ENCODE measurements at regions not wholly inside any gene's neighbourhood (a gene's known extent, or its start where the extent isn't known, plus 50 kb on each side); places are given as distances from the start of the nearest gene placed in this dataset.
A peak's percentile ranks its signal among the peaks of the same experiment; 100 is the strongest.

DNA sequence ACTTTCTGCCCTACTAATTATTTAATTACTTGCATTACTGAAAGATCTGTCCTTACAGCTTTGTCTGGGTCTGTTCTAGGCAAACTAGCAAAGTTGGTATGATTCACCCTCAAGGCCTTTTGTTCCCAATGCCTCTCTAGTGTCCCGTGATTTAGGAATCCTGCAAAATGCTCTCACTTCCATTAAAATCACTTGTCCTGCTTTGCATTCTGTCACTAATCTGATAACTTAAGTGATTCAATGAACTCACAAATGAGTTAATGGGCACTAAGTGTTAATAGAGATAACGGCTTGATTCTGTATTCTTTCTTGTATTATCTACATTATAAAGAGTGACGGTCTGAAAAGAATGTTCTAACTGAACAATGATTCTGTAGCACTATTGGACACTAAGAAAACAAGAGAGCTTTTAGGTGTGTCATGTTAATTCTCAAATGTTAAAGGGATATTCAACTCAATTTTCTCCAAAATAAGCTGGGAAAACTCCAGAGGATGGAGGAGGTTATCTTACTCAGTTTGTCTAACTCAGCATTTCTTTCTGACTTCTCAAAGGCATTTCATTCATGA, 697.3 kb downstream of the CETN3 start:
- Histone ChIP-seq H3K4me1 (ENCODE audit: control insufficient read depth in 2 of 2, insufficient read depth in 1 of 2, low read depth in 1 of 2, low read length in 2 of 2) (no peaks in the 10 kb centered on the region), H3K79me1 (ENCODE audit: low read depth, low read length) (no peaks in the 10 kb centered on the region), H3K9ac (ENCODE audit: low read depth, low read length, poor library complexity) (no peak overlapping the region), H4K91ac (ENCODE audit: low read depth, low read length, poor library complexity) (no peak overlapping the region), H2BK5ac (ENCODE audit: low read length) (no peak overlapping the region), H3K18ac (ENCODE audit: low read length) (no peak overlapping the region), H2BK12ac (ENCODE audit: low read length) (no peak overlapping the region), H2AK5ac (ENCODE audit: low read depth, low read length) (no peak overlapping the region), H3K36me3 (replicated peaks in 1 of 2; ENCODE audit: control insufficient read depth in 2 of 2, insufficient read depth in 2 of 2, low read length in 2 of 2) (no peaks in the 10 kb centered on the region), H2BK15ac (ENCODE audit: low read length) (no peak overlapping the region), H3K14ac (ENCODE audit: low read length) (no peak overlapping the region), H3K4me2 (ENCODE audit: insufficient read depth, low read length, poor library complexity, severe bottlenecking) (no peak overlapping the region), H2AFZ (ENCODE audit: low read length) (peak overlapping the region; percentile 1), H4K8ac (ENCODE audit: low read depth, low read length) (no peak overlapping the region), H3K9me3 (replicated peaks in 1 of 2; ENCODE audit: control insufficient read depth in 2 of 2, insufficient read depth in 1 of 2, low read depth in 1 of 2, low read length in 2 of 2) (peaks cover 0 to 2% of the 10 kb centered on the region in 2 donors), H3K23ac (ENCODE audit: low read depth, low read length, poor library complexity) (no peak overlapping the region), H3K4me3 (ENCODE audit: low read length in 2 of 2) (no peak overlapping the region), H3K27me3 (ENCODE audit: control insufficient read depth in 3 of 3, insufficient read depth in 3 of 3, low read depth in 1 of 3, low read length in 3 of 3) (no peaks in the 10 kb centered on the region), H3K27ac (replicated peaks; ENCODE audit: low read length) (no peak overlapping the region), H2BK120ac (ENCODE audit: low read depth, low read length) (no peak overlapping the region), H3K4ac (ENCODE audit: low read length) (no peak overlapping the region)
- no CpG with 5 or more reads among the region's 3 CpGs for WGBS, 2 donors (ENCODE audit: extremely low coverage in 2 of 2, insufficient read length in 2 of 2, insufficient replicate concordance in 1 of 2)
- DNase-seq (ENCODE audit: low spot score) = no peak

DNA sequence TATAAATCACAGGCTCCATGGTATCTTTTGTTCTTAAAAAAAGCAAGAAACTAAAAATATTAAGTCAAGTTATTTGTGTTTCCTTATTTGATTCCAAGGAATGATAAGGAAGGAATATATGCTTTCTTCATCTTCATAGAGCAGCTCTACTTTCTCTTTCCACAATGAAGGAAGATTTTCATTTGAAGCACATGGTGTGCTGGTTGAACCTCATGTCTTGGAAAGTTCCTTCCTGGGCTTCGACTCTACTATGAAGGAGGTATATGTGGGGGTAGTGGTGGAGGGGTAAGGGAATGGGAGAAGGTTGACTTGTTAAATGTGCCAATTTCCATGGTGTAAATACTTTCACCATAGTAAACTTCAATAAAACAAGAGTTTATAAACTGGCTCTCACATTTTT, 698.0 kb downstream of the CETN3 start:
- Histone ChIP-seq H3K9me3 (replicated peaks in 1 of 2; ENCODE audit: control insufficient read depth in 2 of 2, insufficient read depth in 1 of 2, low read depth in 1 of 2, low read length in 2 of 2) (peaks cover 0 to 2% of the 10 kb centered on the region in 2 donors), H3K14ac (ENCODE audit: low read length) (no peak overlapping the region), H3K27ac (replicated peaks; ENCODE audit: low read length) (no peak overlapping the region), H3K23ac (ENCODE audit: low read depth, low read length, poor library complexity) (no peak overlapping the region), H2BK5ac (ENCODE audit: low read length) (no peak overlapping the region), H4K8ac (ENCODE audit: low read depth, low read length) (no peak overlapping the region), H3K79me1 (ENCODE audit: low read depth, low read length) (no peaks in the 10 kb centered on the region), H3K4ac (ENCODE audit: low read length) (no peak overlapping the region), H3K18ac (ENCODE audit: low read length) (no peak overlapping the region), H2AK5ac (ENCODE audit: low read depth, low read length) (no peak overlapping the region), H3K27me3 (ENCODE audit: control insufficient read depth in 3 of 3, insufficient read depth in 3 of 3, low read depth in 1 of 3, low read length in 3 of 3) (no peaks in the 10 kb centered on the region), H3K9ac (ENCODE audit: low read depth, low read length, poor library complexity) (no peak overlapping the region), H3K4me3 (ENCODE audit: low read length in 2 of 2) (no peak overlapping the region), H2AFZ (ENCODE audit: low read length) (no peak overlapping the region), H2BK12ac (ENCODE audit: low read length) (no peak overlapping the region), H3K4me2 (ENCODE audit: insufficient read depth, low read length, poor library complexity, severe bottlenecking) (no peak overlapping the region), H3K4me1 (ENCODE audit: control insufficient read depth in 2 of 2, insufficient read depth in 1 of 2, low read depth in 1 of 2, low read length in 2 of 2) (peaks cover 0 to 2% of the 10 kb centered on the region in 2 donors), H3K36me3 (replicated peaks in 1 of 2; ENCODE audit: control insufficient read depth in 2 of 2, insufficient read depth in 2 of 2, low read length in 2 of 2) (no peaks in the 10 kb centered on the region), H4K91ac (ENCODE audit: low read depth, low read length, poor library complexity) (no peak overlapping the region), H2BK120ac (ENCODE audit: low read depth, low read length) (no peak overlapping the region), H2BK15ac (ENCODE audit: low read length) (no peak overlapping the region)
- no CpG with 5 or more reads among the region's 1 CpG for WGBS, 2 donors (ENCODE audit: extremely low coverage in 2 of 2, insufficient read length in 2 of 2, insufficient replicate concordance in 1 of 2)
- DNase-seq (ENCODE audit: low spot score) = no peak

DNA sequence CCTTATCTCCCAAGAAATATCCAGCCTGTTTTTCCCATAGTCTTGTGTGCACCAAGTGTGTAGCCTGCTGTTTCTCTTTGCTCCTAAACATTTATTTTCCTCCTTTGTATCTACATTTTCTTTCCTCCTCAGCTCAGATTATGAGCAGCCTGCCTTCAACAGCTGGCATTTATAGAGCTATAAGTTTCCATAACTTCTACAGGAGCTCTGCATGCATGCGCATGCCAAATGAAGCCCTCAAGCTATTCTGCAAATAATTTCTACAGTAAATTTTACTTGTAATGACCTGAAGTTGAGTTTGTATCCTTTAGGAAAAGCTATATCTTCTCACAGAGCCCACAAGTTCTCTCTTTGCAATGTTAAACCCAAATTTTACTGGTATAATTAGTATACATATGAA, 699.5 kb downstream of the CETN3 start:
- no peak overlapping the region for H3K27ac ChIP-seq (replicated peaks; ENCODE audit: low read length)
- H3K9ac ChIP-seq (ENCODE audit: low read depth, low read length, poor library complexity) = no peak overlapping the region
- H3K4me2 ChIP-seq (ENCODE audit: insufficient read depth, low read length, poor library complexity, severe bottlenecking) = no peak overlapping the region
- H4K91ac ChIP-seq (ENCODE audit: low read depth, low read length, poor library complexity) = no peak overlapping the region
- no peaks in the 10 kb centered on the region for H3K36me3 ChIP-seq (replicated peaks in 1 of 2; ENCODE audit: control insufficient read depth in 2 of 2, insufficient read depth in 2 of 2, low read length in 2 of 2)
- no CpG with 5 or more reads among the region's 1 CpG for WGBS, 2 donors (ENCODE audit: extremely low coverage in 2 of 2, insufficient read length in 2 of 2, insufficient replicate concordance in 1 of 2)
- H2AK5ac ChIP-seq (ENCODE audit: low read depth, low read length) = no peak overlapping the region
- no peak overlapping the region for H3K14ac ChIP-seq (ENCODE audit: low read length)
- H3K4me1 ChIP-seq (ENCODE audit: control insufficient read depth in 2 of 2, insufficient read depth in 1 of 2, low read depth in 1 of 2, low read length in 2 of 2) = peaks cover 2 to 6% of the 10 kb centered on the region in 2 donors
- H3K27me3 ChIP-seq (ENCODE audit: control insufficient read depth in 3 of 3, insufficient read depth in 3 of 3, low read depth in 1 of 3, low read length in 3 of 3) = no peaks in the 10 kb centered on the region
- H4K8ac ChIP-seq (ENCODE audit: low read depth, low read length) = no peak overlapping the region
- no peak overlapping the region for H2BK5ac ChIP-seq (ENCODE audit: low read length)
- no peak overlapping the region for H2BK15ac ChIP-seq (ENCODE audit: low read length)
- H3K4me3 ChIP-seq (ENCODE audit: low read length in 2 of 2) = no peak overlapping the region
- H3K18ac ChIP-seq (ENCODE audit: low read length) = no peak overlapping the region
- H3K79me1 ChIP-seq (ENCODE audit: low read depth, low read length) = no peaks in the 10 kb centered on the region
- H2BK12ac ChIP-seq (ENCODE audit: low read length) = no peak overlapping the region
- H2AFZ ChIP-seq (ENCODE audit: low read length) = no peak overlapping the region
- H3K4ac ChIP-seq (ENCODE audit: low read length) = no peak overlapping the region
- DNase-seq (ENCODE audit: low spot score) = no peak
- peaks cover 0 to 2% of the 10 kb centered on the region in 2 donors for H3K9me3 ChIP-seq (replicated peaks in 1 of 2; ENCODE audit: control insufficient read depth in 2 of 2, insufficient read depth in 1 of 2, low read depth in 1 of 2, low read length in 2 of 2)
- no peak overlapping the region for H2BK120ac ChIP-seq (ENCODE audit: low read depth, low read length)
- H3K23ac ChIP-seq (ENCODE audit: low read depth, low read length, poor library complexity) = no peak overlapping the region

DNA sequence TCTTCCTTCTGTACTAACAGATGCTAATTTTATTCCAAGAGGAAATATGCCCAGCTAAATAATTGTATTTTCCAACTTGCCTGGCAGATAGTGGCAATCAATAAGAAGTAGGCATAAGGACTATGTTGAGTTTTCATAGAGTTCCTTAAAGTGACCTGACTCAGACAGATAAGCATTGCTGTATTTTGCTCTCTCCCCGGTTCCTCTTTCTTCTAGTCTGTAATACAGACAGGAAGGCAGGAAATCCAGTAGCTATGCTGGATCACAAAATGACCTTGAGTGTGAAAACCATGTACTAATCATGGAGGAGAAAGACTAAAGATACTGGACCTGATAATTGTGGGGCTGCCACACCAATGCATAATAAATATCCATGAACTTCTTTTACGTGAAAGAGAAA, 701.7 kb downstream of the CETN3 start:
- Histone ChIP-seq H3K4me3 (ENCODE audit: low read length in 2 of 2) (no peak overlapping the region), H3K18ac (ENCODE audit: low read length) (no peak overlapping the region), H3K4me2 (ENCODE audit: insufficient read depth, low read length, poor library complexity, severe bottlenecking) (no peak overlapping the region), H3K27ac (replicated peaks; ENCODE audit: low read length) (no peak overlapping the region), H2BK120ac (ENCODE audit: low read depth, low read length) (no peak overlapping the region), H3K36me3 (replicated peaks in 1 of 2; ENCODE audit: control insufficient read depth in 2 of 2, insufficient read depth in 2 of 2, low read length in 2 of 2) (no peaks in the 10 kb centered on the region), H4K8ac (ENCODE audit: low read depth, low read length) (no peak overlapping the region), H3K27me3 (ENCODE audit: control insufficient read depth in 3 of 3, insufficient read depth in 3 of 3, low read depth in 1 of 3, low read length in 3 of 3) (no peaks in the 10 kb centered on the region), H2BK5ac (ENCODE audit: low read length) (no peak overlapping the region), H2AK5ac (ENCODE audit: low read depth, low read length) (no peak overlapping the region), H3K9ac (ENCODE audit: low read depth, low read length, poor library complexity) (no peak overlapping the region), H2AFZ (ENCODE audit: low read length) (no peak overlapping the region), H3K9me3 (replicated peaks in 1 of 2; ENCODE audit: control insufficient read depth in 2 of 2, insufficient read depth in 1 of 2, low read depth in 1 of 2, low read length in 2 of 2) (peaks cover 0 to 2% of the 10 kb centered on the region in 2 donors), H3K4me1 (ENCODE audit: control insufficient read depth in 2 of 2, insufficient read depth in 1 of 2, low read depth in 1 of 2, low read length in 2 of 2) (peaks cover 2 to 25% of the 10 kb centered on the region in 2 donors), H2BK15ac (ENCODE audit: low read length) (no peak overlapping the region), H3K4ac (ENCODE audit: low read length) (no peak overlapping the region), H3K14ac (ENCODE audit: low read length) (no peak overlapping the region), H2BK12ac (ENCODE audit: low read length) (no peak overlapping the region), H4K91ac (ENCODE audit: low read depth, low read length, poor library complexity) (no peak overlapping the region), H3K23ac (ENCODE audit: low read depth, low read length, poor library complexity) (no peak overlapping the region), H3K79me1 (ENCODE audit: low read depth, low read length) (no peaks in the 10 kb centered on the region)
- no peak for DNase-seq (ENCODE audit: low spot score)
- WGBS, 2 donors (ENCODE audit: extremely low coverage in 2 of 2, insufficient read length in 2 of 2, insufficient replicate concordance in 1 of 2) = no CpG with 5 or more reads among the region's 2 CpGs

Measured in neuronal stem cell (in vitro differentiated cells).